Mucosa of rectum (tissue), 2 donors: ENCODE measurements at regions not wholly inside any gene's neighbourhood (a gene's known extent, or its start where the extent isn't known, plus 50 kb on each side); places are given as distances from the start of the nearest gene placed in this dataset.
"Not testable (repeated sequence)": the region's sequence is repeated elsewhere in the genome, so short reads cannot be mapped to it uniquely, and the experiment has no call there.

Experiments used
- H3K27ac ChIP-seq, 2 donors: one replicate each; pipeline ENCODE4 v1.7.0; 2013; ENCODE audit warnings: inconsistent platforms in 2 of 2, low read depth in 2 of 2, low read length in 2 of 2
- H3K27me3 ChIP-seq, 2 donors: one replicate each; pipeline ENCODE4 v1.7.0; 2013; ENCODE audit warnings: low read length in 2 of 2; ENCODE audit not compliant: control insufficient read depth in 2 of 2, insufficient read depth in 2 of 2
- H3K36me3 ChIP-seq, 2 donors: one replicate each; pipeline ENCODE4 v1.7.0; 2013; ENCODE audit warnings: low read length in 2 of 2; ENCODE audit not compliant: control insufficient read depth in 2 of 2, insufficient read depth in 2 of 2
- H3K4me1 ChIP-seq, 2 donors: one replicate each; pipeline ENCODE4 v1.7.0; 2013; ENCODE audit warnings: low read length in 2 of 2, mild to moderate bottlenecking in 1 of 2; ENCODE audit not compliant: control insufficient read depth in 2 of 2, insufficient read depth in 2 of 2
- H3K4me3 ChIP-seq, 2 donors: one replicate each; pipeline ENCODE4 v1.7.0; 2013; ENCODE audit warnings: low read length in 2 of 2
- H3K9ac ChIP-seq, 2 donors: one replicate each; pipeline ENCODE4 v1.7.0; 2013; ENCODE audit warnings: low read length in 2 of 2, low read depth in 1 of 2, mild to moderate bottlenecking in 1 of 2
- H3K9me3 ChIP-seq, 2 donors: one replicate each; pipeline ENCODE4 v1.7.0; 2013; ENCODE audit warnings: low read length in 2 of 2; ENCODE audit not compliant: control insufficient read depth in 2 of 2
- donor health status: healthy.
- donor health status: Normal muscosa, but diverticular disease.

- no peaks in the 10 kb centered on the region for H3K9me3 ChIP-seq
- H3K27ac ChIP-seq, result no peak overlapping the region
- peaks cover 0 to 2% of the 10 kb centered on the region in 2 donors for H3K27me3 ChIP-seq
- no peak overlapping the region for H3K9ac ChIP-seq
- no peak overlapping the region for H3K4me3 ChIP-seq
- no peaks in the 10 kb centered on the region for H3K36me3 ChIP-seq
- H3K4me1 ChIP-seq, result no peaks in the 10 kb centered on the region
These were observed 115.4 kb downstream of the ACAA2 start for GRCh38 chr18:49697757-49698524.

DNA sequence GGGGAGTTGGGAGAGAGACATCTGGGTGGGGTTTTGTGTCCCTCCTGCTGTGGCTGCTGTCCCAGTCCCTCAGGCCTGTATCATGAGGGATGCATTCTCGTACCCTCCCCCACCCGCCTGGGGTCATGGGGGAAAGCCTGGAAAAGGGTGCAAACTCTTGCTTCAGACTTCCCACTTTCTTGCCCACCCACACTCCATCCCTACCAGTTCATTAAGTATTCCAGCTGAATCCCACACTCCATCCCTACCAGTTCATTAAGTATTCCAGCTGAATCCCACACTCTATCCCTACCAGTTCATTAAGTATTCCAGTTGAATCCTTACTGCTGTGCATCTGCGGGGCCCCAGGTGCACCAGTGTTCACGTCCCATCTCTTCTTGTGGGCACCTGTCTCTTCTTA, 116.3 kb downstream of the ACAA2 start:
- no peak overlapping the region for H3K27ac ChIP-seq
- no peaks in the 10 kb centered on the region for H3K9me3 ChIP-seq
- H3K4me1 ChIP-seq, result no peaks in the 10 kb centered on the region
- no peak overlapping the region for H3K9ac ChIP-seq
- peaks cover 0 to 2% of the 10 kb centered on the region in 2 donors for H3K27me3 ChIP-seq
- H3K4me3 ChIP-seq, result no peak overlapping the region
- H3K36me3 ChIP-seq, result no peaks in the 10 kb centered on the region

GRCh38 chr18:49694402-49694801, 118.9 kb downstream of the ACAA2 start:
- H3K27ac ChIP-seq, result no peak overlapping the region
- H3K36me3 ChIP-seq, result no peaks in the 10 kb centered on the region
- H3K27me3 ChIP-seq, result peaks cover 0 to 2% of the 10 kb centered on the region in 2 donors
- no peak overlapping the region for H3K4me3 ChIP-seq
- H3K9me3 ChIP-seq, result no peaks in the 10 kb centered on the region
- no peak overlapping the region for H3K9ac ChIP-seq
- no peaks in the 10 kb centered on the region for H3K4me1 ChIP-seq

DNA sequence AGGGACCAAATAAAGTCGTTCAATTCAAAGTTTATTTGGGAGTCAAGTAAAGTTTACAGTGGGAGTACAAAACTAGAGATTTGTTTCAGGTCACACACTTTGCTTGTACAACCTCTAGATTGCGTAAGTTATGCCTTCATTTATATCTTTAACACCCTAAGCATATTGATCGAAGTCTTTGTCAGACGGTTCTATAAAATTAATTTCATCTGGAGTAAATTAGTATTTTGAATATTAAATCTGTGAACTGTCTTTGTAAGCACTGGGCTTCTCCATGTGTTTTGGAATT, 119.7 kb downstream of the ACAA2 start:
- Histone ChIP-seq H3K4me3 (no peak overlapping the region), H3K27ac (no peak overlapping the region), H3K9me3 (no peaks in the 10 kb centered on the region), H3K9ac (no peak overlapping the region), H3K27me3 (peaks cover 0 to 2% of the 10 kb centered on the region in 2 donors), H3K4me1 (no peaks in the 10 kb centered on the region), H3K36me3 (no peaks in the 10 kb centered on the region)

DNA sequence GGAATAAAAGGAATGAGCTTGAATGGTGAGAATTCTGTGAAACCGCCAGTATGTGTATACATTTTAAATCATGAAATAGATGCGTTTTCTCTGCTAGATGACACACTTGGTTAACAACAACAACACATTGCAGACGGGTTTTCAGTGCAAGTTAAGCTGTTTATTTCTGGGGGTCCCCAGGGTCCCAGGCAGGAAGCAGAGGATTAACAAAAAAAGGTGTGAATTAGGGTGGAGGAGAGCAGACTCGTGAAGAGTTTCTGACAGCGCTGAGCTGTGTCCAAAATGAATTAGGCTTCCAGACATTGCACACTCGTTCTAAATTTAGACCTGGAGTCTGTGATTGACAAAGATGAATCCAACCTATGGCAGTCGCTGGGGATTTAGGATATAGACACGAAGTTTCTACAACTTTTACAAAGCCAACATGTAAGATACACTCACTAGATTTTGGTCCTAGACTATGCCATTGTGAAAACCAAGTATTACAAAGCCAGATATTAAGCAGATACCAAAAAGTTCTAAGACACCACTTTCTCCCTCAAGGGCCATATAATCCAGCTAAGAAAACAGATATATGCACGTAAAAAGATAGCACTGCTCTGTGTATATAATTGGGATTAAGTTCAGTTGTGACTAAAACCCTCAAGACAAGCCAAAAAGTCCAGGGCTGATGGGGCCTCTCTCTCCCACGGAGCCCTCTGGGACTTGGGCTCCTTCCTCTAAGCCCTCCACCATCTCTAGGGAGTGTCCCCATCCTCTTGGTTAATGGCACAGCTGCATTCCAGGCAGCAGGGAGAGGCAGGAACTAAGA, 120.2 kb downstream of the ACAA2 start:
- H3K4me3 ChIP-seq, result no peak overlapping the region

DNA sequence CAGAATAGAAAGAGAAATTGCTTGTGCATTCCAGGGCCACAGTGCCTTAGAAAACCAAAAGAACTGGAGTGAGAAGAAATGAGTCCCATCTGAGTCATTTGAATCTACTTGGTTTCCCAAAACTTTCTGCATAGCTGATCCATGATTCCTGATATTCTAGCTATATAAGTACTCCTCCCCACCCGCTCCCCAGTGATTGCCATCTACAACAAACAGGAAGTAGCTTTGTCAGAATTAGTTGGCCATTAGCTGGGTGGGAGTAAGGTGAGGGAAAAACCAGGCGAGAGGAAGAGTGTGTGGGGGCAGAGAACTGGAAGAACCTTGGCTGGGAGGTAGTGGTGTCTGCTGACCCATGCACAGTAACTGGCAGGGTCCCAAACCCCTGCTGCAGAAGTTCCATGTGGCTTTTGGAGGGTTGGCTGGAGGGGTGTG, 122.1 kb downstream of the ACAA2 start:
- H3K27ac ChIP-seq, result no peak overlapping the region
- no peak overlapping the region for H3K4me3 ChIP-seq
- no peaks in the 10 kb centered on the region for H3K9me3 ChIP-seq
- H3K4me1 ChIP-seq, result no peaks in the 10 kb centered on the region
- H3K9ac ChIP-seq, result no peak overlapping the region
- H3K27me3 ChIP-seq, result no peaks in the 10 kb centered on the region
- H3K36me3 ChIP-seq, result no peaks in the 10 kb centered on the region

More for the DNA sequence above, 120.2 kb downstream of the ACAA2 start:
- H3K9ac ChIP-seq, result no peak overlapping the region
- H3K4me1 ChIP-seq, result no peaks in the 10 kb centered on the region
- H3K27ac ChIP-seq, result no peak overlapping the region
- no peaks in the 10 kb centered on the region for H3K36me3 ChIP-seq
- peaks cover 0 to 2% of the 10 kb centered on the region in 2 donors for H3K27me3 ChIP-seq
- no peaks in the 10 kb centered on the region for H3K9me3 ChIP-seq

DNA sequence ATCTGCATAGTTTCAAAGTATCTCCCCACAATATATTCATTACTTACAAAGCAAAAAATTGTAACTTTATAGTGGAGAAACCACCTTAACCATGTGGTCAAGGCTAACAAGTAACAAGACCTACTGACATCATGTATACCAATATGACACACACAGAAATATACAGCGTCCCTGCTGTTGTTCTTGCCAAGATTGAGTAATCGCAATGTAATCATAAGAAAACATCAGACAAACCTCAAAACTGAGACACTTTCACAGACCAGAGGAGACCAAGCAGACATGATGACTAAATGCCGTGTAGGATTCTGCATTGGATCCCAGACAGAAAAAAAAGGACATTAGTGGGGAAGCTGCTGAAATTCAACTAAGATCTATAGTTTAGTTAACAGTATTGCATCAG, 123.0 kb downstream of the ACAA2 start:
- Histone ChIP-seq H3K4me3 (no peak overlapping the region), H3K9me3 (no peaks in the 10 kb centered on the region), H3K27ac (no peak overlapping the region), H3K9ac (no peak overlapping the region), H3K4me1 (no peaks in the 10 kb centered on the region), H3K36me3 (no peaks in the 10 kb centered on the region), H3K27me3 (no peaks in the 10 kb centered on the region)

DNA sequence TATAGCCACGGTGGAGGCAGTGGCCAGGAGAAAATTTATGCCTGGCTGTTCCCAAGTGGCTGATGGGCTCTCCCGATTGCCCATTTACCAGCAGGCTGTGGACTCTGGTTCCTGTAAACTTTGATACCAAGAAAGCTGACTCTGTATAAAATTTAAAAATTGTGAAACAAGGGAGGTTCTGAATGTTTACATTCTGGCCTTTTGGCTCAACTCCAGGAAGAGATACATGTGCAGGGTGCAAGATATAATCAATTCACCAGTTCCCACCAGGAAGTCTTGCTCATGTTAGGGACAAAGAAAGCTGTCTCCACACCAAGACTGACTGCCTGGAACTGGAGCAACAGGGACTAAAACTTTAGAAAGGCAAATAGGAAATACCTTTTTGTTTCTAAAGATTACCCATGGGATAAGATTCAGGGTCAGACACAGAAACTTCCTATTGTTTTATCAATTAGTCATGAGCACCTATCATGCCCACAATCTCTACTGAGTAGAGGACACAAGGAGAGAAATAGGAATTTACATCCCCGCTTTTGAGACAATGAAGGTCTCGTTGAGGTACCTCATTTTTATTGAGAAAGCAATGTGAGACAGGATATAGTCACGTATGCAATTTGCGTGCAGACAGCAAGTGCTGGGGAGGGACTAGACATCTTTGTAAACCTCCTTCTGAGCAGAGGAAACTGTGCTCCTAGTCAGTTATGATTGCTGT, 123.5 kb downstream of the LIPG start:
- no peak overlapping the region for H3K9ac ChIP-seq
- no peaks in the 10 kb centered on the region for H3K36me3 ChIP-seq
- no peak overlapping the region for H3K4me3 ChIP-seq
- no peaks in the 10 kb centered on the region for H3K4me1 ChIP-seq
- H3K9me3 ChIP-seq, result no peaks in the 10 kb centered on the region
- no peak overlapping the region for H3K27ac ChIP-seq
- no peaks in the 10 kb centered on the region for H3K27me3 ChIP-seq

GRCh38 chr18:49682803-49683190, 120.9 kb downstream of the LIPG start:
- H3K4me1 ChIP-seq, H3K27me3 ChIP-seq, H3K9ac ChIP-seq, H3K9me3 ChIP-seq, H3K4me3 ChIP-seq, H3K36me3 ChIP-seq, H3K27ac ChIP-seq: not testable (repeated sequence)

DNA sequence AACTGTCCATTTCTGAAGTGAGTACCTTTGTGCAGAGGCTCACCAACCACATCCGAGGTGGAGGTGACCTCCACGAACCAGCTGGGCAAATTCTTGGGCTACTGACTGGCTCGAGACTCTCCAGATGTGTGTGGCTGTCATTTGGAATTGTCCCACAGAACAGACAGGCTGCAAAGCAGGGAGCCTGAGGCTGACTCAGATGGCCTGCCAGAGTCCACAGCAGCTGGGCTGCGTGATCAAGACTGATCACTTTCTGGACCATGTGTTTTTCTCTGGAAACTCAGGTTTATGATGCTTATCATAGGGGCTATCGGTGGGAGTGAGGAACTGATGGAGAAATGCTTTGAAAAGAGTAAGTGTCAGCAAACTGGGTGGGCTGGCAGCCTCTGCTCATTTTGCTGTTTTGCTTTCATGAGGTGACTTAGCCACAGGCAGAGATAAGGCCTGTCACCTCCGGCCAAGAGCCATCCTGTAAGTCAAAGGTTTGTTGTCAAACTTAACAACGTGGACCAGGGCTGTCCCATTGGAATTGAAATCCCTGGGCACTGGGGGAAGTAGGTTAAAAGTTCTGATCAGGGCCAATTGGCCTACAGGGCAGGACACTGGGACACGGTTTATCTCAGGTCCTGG, 120.4 kb downstream of the LIPG start:
- Histone ChIP-seq H3K27me3 (no peaks in the 10 kb centered on the region), H3K9me3 (no peaks in the 10 kb centered on the region), H3K9ac (no peak overlapping the region), H3K36me3 (no peaks in the 10 kb centered on the region), H3K4me3 (no peak overlapping the region), H3K27ac (no peak overlapping the region), H3K4me1 (peaks cover 6 to 10% of the 10 kb centered on the region in 2 donors)
